ENCODE measurements at regions not wholly inside any gene's neighbourhood (a gene's known extent, or its start where the extent isn't known, plus 50 kb on each side); places are given as distances from the start of the nearest gene placed in this dataset.

DNA sequence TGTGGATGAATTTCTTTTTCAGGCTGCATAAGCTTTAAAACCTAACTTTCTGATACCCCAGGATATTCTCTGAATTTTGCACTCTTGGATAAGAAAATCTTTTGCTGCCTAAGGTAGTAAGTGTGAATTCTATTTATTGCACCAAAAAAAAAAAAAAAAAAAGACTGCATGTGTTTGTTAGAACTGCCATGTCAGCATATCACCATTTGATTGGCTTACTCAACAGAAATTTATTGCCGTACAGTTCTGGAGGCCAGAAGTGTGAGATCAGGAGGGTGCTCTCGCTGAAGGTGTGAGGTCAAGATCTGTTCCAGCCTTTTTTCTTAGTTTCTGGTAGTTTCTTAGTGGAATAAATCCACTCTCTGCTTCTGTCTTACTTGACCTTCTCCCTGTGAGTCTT lies 1250.0 kb upstream of the PRKX start:
- H3K36me3 ChIP-seq (ENCODE audit: control insufficient read depth, insufficient read depth, low read length): no peaks in the 10 kb centered on the region
- no peak overlapping the region for H3K4me2 ChIP-seq (ENCODE audit: low read length)
- H3K4me1 ChIP-seq: no peaks in the 10 kb centered on the region
- H3K27ac ChIP-seq: no peak overlapping the region
- H2AFZ ChIP-seq: no peak overlapping the region
- H3K4me3 ChIP-seq (ENCODE audit: low read depth, low read length): no peak overlapping the region
- no peaks in the 10 kb centered on the region for H3K79me2 ChIP-seq
- no peak for TF ChIP-seq CTCF (IDR thresholded peaks at IDR 0.05)
- no peak overlapping the region for H3K9ac ChIP-seq
- no peaks in the 10 kb centered on the region for H3K27me3 ChIP-seq (ENCODE audit: control insufficient read depth, insufficient read depth, low read length)
- no peaks in the 10 kb centered on the region for H3K9me3 ChIP-seq (ENCODE audit: control insufficient read depth, low read length)

DNA sequence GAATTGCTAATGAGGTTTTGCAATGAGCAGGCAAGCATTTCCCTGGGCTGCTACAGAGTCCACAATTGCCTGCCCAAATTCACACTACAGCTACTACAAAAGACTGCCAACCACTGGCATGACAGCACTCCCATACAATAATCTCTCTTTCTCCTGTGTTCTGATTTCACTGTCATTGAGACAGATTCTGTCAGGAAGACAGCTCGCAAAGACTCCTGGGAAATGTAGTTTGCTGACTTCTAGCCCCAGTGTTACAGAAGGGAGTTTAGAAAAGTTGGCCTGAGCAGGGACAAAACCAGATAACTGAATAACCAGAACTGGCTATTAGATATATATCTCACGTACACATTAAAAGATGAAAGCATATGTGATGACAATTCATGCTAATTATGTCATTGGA lies 1231.3 kb upstream of the PRKX start:
- no peaks in the 10 kb centered on the region for H3K4me1 ChIP-seq
- H3K27ac ChIP-seq: no peak overlapping the region
- TF ChIP-seq CTCF (IDR thresholded peaks at IDR 0.05): no peak
- H3K9ac ChIP-seq: no peak overlapping the region
- H3K4me3 ChIP-seq (ENCODE audit: low read depth, low read length): no peak overlapping the region
- no peaks in the 10 kb centered on the region for H3K79me2 ChIP-seq
- no peaks in the 10 kb centered on the region for H3K9me3 ChIP-seq (ENCODE audit: control insufficient read depth, low read length)
- H3K36me3 ChIP-seq (ENCODE audit: control insufficient read depth, insufficient read depth, low read length): no peaks in the 10 kb centered on the region
- H3K4me2 ChIP-seq (ENCODE audit: low read length): no peak overlapping the region
- no peak overlapping the region for H2AFZ ChIP-seq
- H3K27me3 ChIP-seq (ENCODE audit: control insufficient read depth, insufficient read depth, low read length): no peaks in the 10 kb centered on the region

- H3K27ac ChIP-seq: no peak overlapping the region
- H3K4me3 ChIP-seq (ENCODE audit: low read depth, low read length): no peak overlapping the region
- no peaks in the 10 kb centered on the region for H3K4me1 ChIP-seq
- H3K9ac ChIP-seq: no peak overlapping the region
- H2AFZ ChIP-seq: no peak overlapping the region
- no peaks in the 10 kb centered on the region for H3K79me2 ChIP-seq
- H3K9me3 ChIP-seq (ENCODE audit: control insufficient read depth, low read length): no peaks in the 10 kb centered on the region
- no peaks in the 10 kb centered on the region for H3K36me3 ChIP-seq (ENCODE audit: control insufficient read depth, insufficient read depth, low read length)
- H3K4me2 ChIP-seq (ENCODE audit: low read length): no peak overlapping the region
- no peak for TF ChIP-seq CTCF (IDR thresholded peaks at IDR 0.05)
- no peaks in the 10 kb centered on the region for H3K27me3 ChIP-seq (ENCODE audit: control insufficient read depth, insufficient read depth, low read length)
Observed at GRCh38 chrX:4936315-4936714, 1222.9 kb upstream of the PRKX start.

GRCh38 chrX:4935846-4936245 lies 1222.4 kb upstream of the PRKX start:
- H3K27ac ChIP-seq: no peak overlapping the region
- H3K36me3 ChIP-seq (ENCODE audit: control insufficient read depth, insufficient read depth, low read length): no peaks in the 10 kb centered on the region
- H3K4me1 ChIP-seq: no peaks in the 10 kb centered on the region
- no peak for TF ChIP-seq CTCF (IDR thresholded peaks at IDR 0.05)
- no peak overlapping the region for H2AFZ ChIP-seq
- H3K9me3 ChIP-seq (ENCODE audit: control insufficient read depth, low read length): no peaks in the 10 kb centered on the region
- no peak overlapping the region for H3K4me2 ChIP-seq (ENCODE audit: low read length)
- no peaks in the 10 kb centered on the region for H3K27me3 ChIP-seq (ENCODE audit: control insufficient read depth, insufficient read depth, low read length)
- H3K9ac ChIP-seq: no peak overlapping the region
- no peak overlapping the region for H3K4me3 ChIP-seq (ENCODE audit: low read depth, low read length)
- H3K79me2 ChIP-seq: no peaks in the 10 kb centered on the region

- Histone ChIP-seq H3K79me2 (no peaks in the 10 kb centered on the region), H3K27ac (no peak overlapping the region), H3K4me1 (no peaks in the 10 kb centered on the region), H2AFZ (no peak overlapping the region), H3K27me3 (ENCODE audit: control insufficient read depth, insufficient read depth, low read length) (no peaks in the 10 kb centered on the region), H3K4me3 (ENCODE audit: low read depth, low read length) (no peak overlapping the region), H3K36me3 (ENCODE audit: control insufficient read depth, insufficient read depth, low read length) (no peaks in the 10 kb centered on the region), H3K9me3 (ENCODE audit: control insufficient read depth, low read length) (no peaks in the 10 kb centered on the region), H3K4me2 (ENCODE audit: low read length) (no peak overlapping the region), H3K9ac (no peak overlapping the region)
- TF ChIP-seq CTCF (IDR thresholded peaks at IDR 0.05): no peak
Observed at GRCh38 chrX:4935401-4935800, 1222.0 kb upstream of the PRKX start.

Data from parathyroid adenoma (tissue), 2 donors.